Endothelial cell of umbilical vein (primary cell): ENCODE measurements at regions not wholly inside any gene's neighbourhood (a gene's known extent, or its start where the extent isn't known, plus 50 kb on each side); places are given as distances from the start of the nearest gene placed in this dataset.

Source experiments
- BruUV-seq: library from RNA; stranded (reverse); fragments of 400-500 nt; replicated peaks from 2 replicates; lab custom pipeline; 2021; lab: Mats Ljungman, UMichigan
- CTCF ChIA-PET: fragments of 300-600, 350-600 bp; sonication (Branson Sonifier 250); formaldehyde crosslinking; loops from one replicate; lab custom pipeline; 2021; ENCODE audit warnings: antibody characterized with exemption, inconsistent platforms; lab: Charles Lee
- POLR2A ChIA-PET: fragments of 300-600, 350-600 bp; sonication (Branson Sonifier 250); formaldehyde crosslinking; loops from one replicate; lab custom pipeline; 2021; ENCODE audit warnings: antibody characterized with exemption, inconsistent platforms; lab: Charles Lee
- DNase-seq: peaks from one replicate; pipeline ENCODE4 v3.0.0-alpha.2; 2011; ENCODE audit warnings: low read depth, low spot score
- FAIRE-seq: peaks from 2 replicates; lab custom pipeline; 2011; peaks lifted over from hg19 to GRCh38; lab: Jason Lieb, UNC
- H2AFZ ChIP-seq: 2 replicates; pipeline ENCODE4 v1.6.0; 2012; ENCODE audit warnings: low read depth, low read length, control low read depth, inconsistent platforms
- H3K27ac ChIP-seq: 2 replicates; pipeline ENCODE4 v1.5.1; 2011; ENCODE audit warnings: low read depth, mild to moderate bottlenecking, control low read depth, low read length, moderate library complexity; ENCODE audit not compliant: insufficient read depth
- H3K27me3 ChIP-seq, 2 experiments: 2 replicates each; pipeline versions ENCODE4 v1.6.0 to v1.6.1; 2011; ENCODE audit warnings: low read length in 2 of 2, mixed read lengths in 1 of 2; ENCODE audit not compliant: control insufficient read depth in 2 of 2, insufficient read depth in 2 of 2
- H3K36me3 ChIP-seq, 2 experiments: 2 replicates in 1 of 2; 3 replicates in 1 of 2; pipeline ENCODE4 v1.5.1; 2011; ENCODE audit warnings: low read length in 2 of 2, mild to moderate bottlenecking in 1 of 2, moderate library complexity in 1 of 2; ENCODE audit not compliant: control insufficient read depth in 2 of 2, insufficient read depth in 2 of 2; ENCODE audit errors: extremely low read depth in 1 of 2
- H3K4me1 ChIP-seq: 3 replicates; pipeline ENCODE4 v1.5.1; 2011; ENCODE audit warnings: mild to moderate bottlenecking, low read length; ENCODE audit not compliant: control insufficient read depth, insufficient read depth; ENCODE audit errors: extremely low read depth
- H3K4me2 ChIP-seq: 2 replicates; pipeline ENCODE4 v1.6.1; 2011; ENCODE audit warnings: low read length, control low read depth, mixed read lengths; ENCODE audit not compliant: insufficient read depth
- H3K4me3 ChIP-seq, 3 experiments: fragments of 200-600 bp in 1 of 3; sonication (generic), shearing (Covaris generic) in 1 of 3; replicated peaks in 1 of 3; 2 replicates each; pipeline ENCODE4 v1.5.1; 2011 to 2016; ENCODE audit warnings: control low read depth in 3 of 3, low read length in 3 of 3, mild to moderate bottlenecking in 2 of 3, inconsistent platforms in 1 of 3, low read depth in 1 of 3, moderate library complexity in 1 of 3; ENCODE audit not compliant: insufficient read depth in 1 of 3
- H3K79me2 ChIP-seq: 2 replicates; pipeline ENCODE4 v1.6.0; 2012; ENCODE audit warnings: low read length, inconsistent platforms; ENCODE audit not compliant: control insufficient read depth, insufficient read depth
- H3K9ac ChIP-seq: replicated peaks from 2 replicates; pipeline ENCODE3; 2011; ENCODE audit warnings: low read length, control low read depth; ENCODE audit not compliant: insufficient read depth; ENCODE audit errors: extremely low read depth
- H3K9me1 ChIP-seq: replicated peaks from 3 replicates; pipeline ENCODE4 v1.6.0; 2011; ENCODE audit warnings: mild to moderate bottlenecking, low read length; ENCODE audit not compliant: control insufficient read depth, insufficient read depth; ENCODE audit errors: extremely low read depth
- H3K9me3 ChIP-seq: replicated peaks from 2 replicates; pipeline ENCODE4 v1.5.1; 2012; ENCODE audit warnings: low read length, inconsistent platforms; ENCODE audit not compliant: control insufficient read depth, insufficient read depth
- H4K20me1 ChIP-seq: replicated peaks from 2 replicates; pipeline ENCODE3; 2011; ENCODE audit warnings: mild to moderate bottlenecking, low read length; ENCODE audit not compliant: control insufficient read depth, insufficient read depth; ENCODE audit errors: extremely low read depth
- EZH2 ChIP-seq: IDR thresholded peaks from 2 replicates; pipeline ENCODE4 v1.6.1; 2012; ENCODE audit warnings: borderline replicate concordance, low read depth, mild to moderate bottlenecking, moderate library complexity, low read length, inconsistent platforms; ENCODE audit not compliant: severe bottlenecking
- FOS ChIP-seq: IDR thresholded peaks from 2 replicates; pipeline ENCODE4 v1.6.1; 2011; ENCODE audit warnings: mild to moderate bottlenecking, low read length, moderate library complexity, borderline replicate concordance; ENCODE audit not compliant: insufficient read depth
- GATA2 ChIP-seq: IDR thresholded peaks from 2 replicates; pipeline ENCODE4 v1.7.0; 2011; ENCODE audit warnings: low read depth, mild to moderate bottlenecking, moderate library complexity, mixed read lengths, low read length; ENCODE audit not compliant: insufficient read length, insufficient read depth
- JUN ChIP-seq: IDR thresholded peaks from 2 replicates; pipeline ENCODE4 v1.6.1; 2011; ENCODE audit warnings: borderline replicate concordance, low read depth; ENCODE audit not compliant: insufficient read length, insufficient read depth
- MYC ChIP-seq: IDR thresholded peaks from one replicate; pipeline ENCODE4 v1.6.1; 2011; ENCODE audit warnings: mild to moderate bottlenecking, low read depth, low read length
- POLR2A ChIP-seq: IDR thresholded peaks from 2 replicates; pipeline ENCODE4 v1.6.1; 2012; ENCODE audit warnings: low read depth, mild to moderate bottlenecking, control low read depth, low read length
- POLR2AphosphoS5 ChIP-seq: IDR thresholded peaks from 2 replicates; pipeline ENCODE4 v1.6.1; 2012; ENCODE audit warnings: low read depth, mild to moderate bottlenecking, control low read depth, low read length, moderate library complexity; ENCODE audit not compliant: insufficient read depth
- dilution Hi-C: fragments of 300-500 bp; cut with MboI; formaldehyde crosslinking; loops from one replicate; pipeline ENCODE4 v1.15.0; 2019; ENCODE audit warnings: low sequenced_read_pairs; ENCODE audit not compliant: extremely low pct_ligation_motif_present
- intact Hi-C: fragments of 100-400 bp; cut with micrococcal nuclease; formaldehyde crosslinking; loops from one replicate; pipeline ENCODE4 v1.10.0; 2022
- TF ChIP-seq, protein P1 (sequence below): IDR thresholded peaks from 2 replicates; pipeline ENCODE4 v1.6.1; 2011; ENCODE audit not compliant: insufficient read depth, insufficient read length
- TF ChIP-seq, protein P2 (sequence below), 2 donors: IDR thresholded peaks; 1 replicate in 1 of 2; 2 replicates in 1 of 2; pipeline ENCODE4 v1.5.1; 2011; ENCODE audit warnings: low read length in 2 of 2, mild to moderate bottlenecking in 2 of 2, moderate library complexity in 2 of 2, control low read depth in 1 of 2, inconsistent platforms in 1 of 2, low read depth in 1 of 2; ENCODE audit not compliant: insufficient read depth in 1 of 2; ENCODE audit errors: extremely low read depth in 1 of 2

DNA sequence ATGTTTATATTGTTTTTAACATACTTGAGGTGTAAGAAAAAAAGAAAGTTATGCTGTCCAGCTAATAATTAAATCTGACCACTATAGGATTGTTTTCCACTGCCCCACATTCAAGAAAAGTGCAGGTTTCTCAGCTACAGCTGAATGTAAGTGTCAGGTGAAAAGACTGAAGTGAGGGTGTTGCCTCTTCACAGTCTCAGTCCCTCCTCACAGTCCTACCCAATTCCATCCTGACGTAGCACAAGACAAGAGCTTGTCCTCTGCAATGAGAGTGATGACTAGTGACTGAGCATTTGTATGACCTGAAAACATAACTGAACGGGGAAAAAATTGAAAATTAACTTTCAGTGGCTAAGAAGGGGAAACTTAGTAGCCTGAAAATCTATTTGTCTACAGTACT lies 1039.5 kb downstream of the ADGRL2 start:
- no TSS peak for BruUV-seq
- no peaks in the 10 kb centered on the region for H3K27me3 ChIP-seq
- POLR2A ChIA-PET = no interaction called here
- H3K79me2 ChIP-seq = no peaks in the 10 kb centered on the region
- no peak overlapping the region for H2AFZ ChIP-seq
- no peaks in the 10 kb centered on the region for H3K36me3 ChIP-seq
- peaks cover 14% of the 10 kb centered on the region for H3K4me1 ChIP-seq
- H3K9me1 ChIP-seq = no peaks in the 10 kb centered on the region
- H3K27ac ChIP-seq = no peak overlapping the region
- no peak overlapping the region for H3K9ac ChIP-seq
- H4K20me1 ChIP-seq = no peaks in the 10 kb centered on the region
- no peaks in the 10 kb centered on the region for H3K9me3 ChIP-seq
- dilution Hi-C loops = no loop called here
- CTCF ChIA-PET = no interaction called here
- no peak for FAIRE-seq
- no peak for DNase-seq
- no peak overlapping the region for H3K4me2 ChIP-seq
- H3K4me3 ChIP-seq = no peak overlapping the region
- intact Hi-C loops = no loop called here
- TF ChIP-seq EZH2 (no peak), MYC (no peak), FOS (no peak), JUN (no peak), POLR2A (no peak), GATA2 (no peak), POLR2AphosphoS5 (no peak)
- TF ChIP-seq, protein P1, sequence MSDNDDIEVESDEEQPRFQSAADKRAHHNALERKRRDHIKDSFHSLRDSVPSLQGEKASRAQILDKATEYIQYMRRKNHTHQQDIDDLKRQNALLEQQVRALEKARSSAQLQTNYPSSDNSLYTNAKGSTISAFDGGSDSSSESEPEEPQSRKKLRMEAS = no peak
- TF ChIP-seq, protein P2, sequence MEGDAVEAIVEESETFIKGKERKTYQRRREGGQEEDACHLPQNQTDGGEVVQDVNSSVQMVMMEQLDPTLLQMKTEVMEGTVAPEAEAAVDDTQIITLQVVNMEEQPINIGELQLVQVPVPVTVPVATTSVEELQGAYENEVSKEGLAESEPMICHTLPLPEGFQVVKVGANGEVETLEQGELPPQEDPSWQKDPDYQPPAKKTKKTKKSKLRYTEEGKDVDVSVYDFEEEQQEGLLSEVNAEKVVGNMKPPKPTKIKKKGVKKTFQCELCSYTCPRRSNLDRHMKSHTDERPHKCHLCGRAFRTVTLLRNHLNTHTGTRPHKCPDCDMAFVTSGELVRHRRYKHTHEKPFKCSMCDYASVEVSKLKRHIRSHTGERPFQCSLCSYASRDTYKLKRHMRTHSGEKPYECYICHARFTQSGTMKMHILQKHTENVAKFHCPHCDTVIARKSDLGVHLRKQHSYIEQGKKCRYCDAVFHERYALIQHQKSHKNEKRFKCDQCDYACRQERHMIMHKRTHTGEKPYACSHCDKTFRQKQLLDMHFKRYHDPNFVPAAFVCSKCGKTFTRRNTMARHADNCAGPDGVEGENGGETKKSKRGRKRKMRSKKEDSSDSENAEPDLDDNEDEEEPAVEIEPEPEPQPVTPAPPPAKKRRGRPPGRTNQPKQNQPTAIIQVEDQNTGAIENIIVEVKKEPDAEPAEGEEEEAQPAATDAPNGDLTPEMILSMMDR (IDR thresholded peaks at IDR 0.05; ENCODE audit: extremely low read depth in 1 of 2, insufficient read depth in 1 of 2, low read depth in 1 of 2, low read length in 2 of 2) = no peak
